ENCODE measurements at regions not wholly inside any gene's neighbourhood (a gene's known extent, or its start where the extent isn't known, plus 50 kb on each side); places are given as distances from the start of the nearest gene placed in this dataset.

DNA sequence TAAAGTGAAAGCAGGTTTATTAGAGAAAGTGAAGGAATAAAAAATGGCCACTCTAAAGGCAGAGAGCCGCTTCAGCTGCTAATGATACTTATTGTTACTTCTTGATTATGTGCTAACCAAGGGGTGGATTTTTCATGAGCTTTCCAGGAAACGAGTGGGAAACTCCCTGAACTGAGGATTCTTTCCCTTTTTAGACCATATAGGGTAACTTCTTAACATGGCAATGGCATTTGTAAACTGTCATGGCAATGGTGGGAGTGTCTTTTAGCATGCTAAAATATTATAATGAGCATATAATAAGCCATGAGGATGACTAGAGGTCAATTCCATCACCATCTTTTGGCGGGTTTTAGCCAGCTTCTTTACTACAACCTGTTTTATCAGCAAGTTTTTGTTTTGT lies 890.0 kb downstream of the UQCRFS1 start:
- TF ChIP-seq CTCF (IDR thresholded peaks at IDR 0.05): no peak
- TF ChIP-seq POLR2A (IDR thresholded peaks at IDR 0.05): no peak
